HCT116 (cell line): ENCODE measurements at regions not wholly inside any gene's neighbourhood (a gene's known extent, or its start where the extent isn't known, plus 50 kb on each side); places are given as distances from the start of the nearest gene placed in this dataset.

Source experiments
- ATAC-seq: fragments of 200-7000 bp; cut with Tn5 transposase; 2 replicates; pipeline ENCODE4 v1.9.1; 2020; ENCODE audit warnings: mild to moderate bottlenecking, moderate library complexity
- BruUV-seq: library from RNA; stranded (reverse); fragments of 400-500 nt; replicated peaks from 2 replicates; lab custom pipeline; 2021; lab: Mats Ljungman, UMichigan
- CTCF ChIA-PET: fragments of 300-600 bp; sonication (Branson Sonifier 250); formaldehyde crosslinking; loops from one replicate; lab custom pipeline; 2021; ENCODE audit warnings: antibody characterized with exemption; lab: Charles Lee
- POLR2A ChIA-PET: fragments of 300-600, 350-600 bp; sonication (Branson Sonifier 250); formaldehyde crosslinking; loops from one replicate; lab custom pipeline; 2021; ENCODE audit warnings: antibody characterized with exemption; lab: Charles Lee
- RAD21 ChIA-PET, 2 experiments: fragments of 300-600 bp; sonication (Branson Sonifier 250); formaldehyde crosslinking; loops; one replicate each; lab custom pipeline; 2023; ENCODE audit warnings: low total read pairs in 2 of 2; ENCODE audit not compliant: uncharacterized antibody in 2 of 2, unreplicated experiment in 2 of 2, low non-redundant PET in 1 of 2; lab: Charles Lee
- DNase-seq: peaks from one replicate; pipeline ENCODE4 v3.0.0-alpha.2; 2010; ENCODE audit warnings: low read depth, low spot score
- H2AFZ ChIP-seq: fragments of 200-600 bp; shearing (Covaris generic), sonication (generic); 2 replicates; pipeline ENCODE4 v1.6.1; 2017; ENCODE audit warnings: low read depth, mixed run types, mixed read lengths, antibody characterized with exemption, low read length; ENCODE audit not compliant: poor library complexity, severe bottlenecking
- H3K27ac ChIP-seq: 2 replicates; pipeline ENCODE4 v1.5.1; 2012; ENCODE audit warnings: low read depth, low read length
- H3K27me3 ChIP-seq: fragments of 200-600 bp; sonication (generic); 2 replicates; pipeline ENCODE4 v1.6.1; 2016; ENCODE audit warnings: mixed run types, low read length, mixed read lengths; ENCODE audit not compliant: insufficient read depth
- H3K36me3 ChIP-seq, 2 experiments: fragments of 200-500 bp in 1 of 2; fragments of 200-600 bp in 1 of 2; sonication (Bioruptor generic) in 1 of 2; sonication (generic) in 1 of 2; 2 replicates each; pipeline versions ENCODE4 v1.5.1 to v1.6.1; 2014 to 2016; ENCODE audit warnings: low read length in 2 of 2, inconsistent platforms in 1 of 2, mixed read lengths in 1 of 2, mixed run types in 1 of 2; ENCODE audit not compliant: insufficient read depth in 2 of 2, control insufficient read depth in 1 of 2
- H3K4me1 ChIP-seq, 2 experiments: fragments of 200-600 bp in 1 of 2; sonication (generic) in 1 of 2; 2 replicates each; pipeline versions ENCODE4 v1.5.1 to v1.6.1; 2012 to 2017; ENCODE audit warnings: low read length in 2 of 2, inconsistent platforms in 1 of 2, mild to moderate bottlenecking in 1 of 2, mixed read lengths in 1 of 2, mixed run types in 1 of 2, moderate library complexity in 1 of 2; ENCODE audit not compliant: insufficient read depth in 2 of 2, control insufficient read depth in 1 of 2
- H3K4me2 ChIP-seq: fragments of 200-600 bp; sonication (generic); 2 replicates; pipeline ENCODE4 v1.6.1; 2017; ENCODE audit warnings: mixed run types, low read length, mixed read lengths
- H3K4me3 ChIP-seq, 2 experiments: fragments of 200-600 bp in 1 of 2; sonication (generic) in 1 of 2; replicated peaks in 1 of 2; 2 replicates each; pipeline ENCODE4 v1.5.1; 2011 to 2016; ENCODE audit warnings: low read length in 2 of 2, control low read depth in 1 of 2, low read depth in 1 of 2, mild to moderate bottlenecking in 1 of 2, mixed read lengths in 1 of 2, mixed run types in 1 of 2
- H3K79me2 ChIP-seq: fragments of 200-600 bp; sonication (generic); 2 replicates; pipeline ENCODE4 v1.6.1; 2017; ENCODE audit warnings: mild to moderate bottlenecking, mixed run types, low read length, moderate library complexity, mixed read lengths; ENCODE audit not compliant: insufficient read depth
- H3K9ac ChIP-seq: fragments of 200-600 bp; sonication (generic); 2 replicates; pipeline ENCODE4 v1.6.1; 2016; ENCODE audit warnings: low read length, mixed read lengths
- H3K9me2 ChIP-seq: fragments of 200-600 bp; sonication (generic), shearing (Covaris generic); 2 replicates; pipeline ENCODE4 v1.6.1; 2017; ENCODE audit warnings: mixed run types, mild to moderate bottlenecking, moderate library complexity; ENCODE audit not compliant: insufficient read depth
- H3K9me3 ChIP-seq, 2 experiments: fragments of 200-500 bp in 1 of 2; fragments of 200-600 bp in 1 of 2; sonication (Bioruptor generic) in 1 of 2; sonication (generic) in 1 of 2; 2 replicates each; pipeline ENCODE4 v1.6.1; 2014 to 2017; ENCODE audit warnings: low read length in 2 of 2, mixed read lengths in 2 of 2, inconsistent platforms in 1 of 2, low read depth in 1 of 2, mild to moderate bottlenecking in 1 of 2, mixed run types in 1 of 2, moderate library complexity in 1 of 2; ENCODE audit not compliant: control insufficient read depth in 1 of 2, insufficient read depth in 1 of 2
- H4K20me1 ChIP-seq: fragments of 200-600 bp; sonication (generic), shearing (Covaris generic); 2 replicates; pipeline ENCODE4 v1.6.1; 2017; ENCODE audit warnings: mixed run types, mild to moderate bottlenecking, moderate library complexity; ENCODE audit not compliant: insufficient read depth
- CEBPB ChIP-seq: IDR thresholded peaks from 2 replicates; pipeline ENCODE4 v1.6.1; 2012; ENCODE audit warnings: low read depth
- CTCF ChIP-seq, 3 experiments: fragments of 200-600 bp in 1 of 3; sonication (generic) in 1 of 3; IDR thresholded peaks in 2 of 3; conservative IDR thresholded peaks in 1 of 3; 2 replicates each; pipeline ENCODE4 v1.5.1; 2012 to 2017; ENCODE audit warnings: low read depth in 2 of 3, low read length in 2 of 3, antibody characterized with exemption in 1 of 3, borderline replicate concordance in 1 of 3, control low read depth in 1 of 3, mild to moderate bottlenecking in 1 of 3, mixed read lengths in 1 of 3, mixed run types in 1 of 3, moderate library complexity in 1 of 3; ENCODE audit not compliant: insufficient read depth in 1 of 3
- EGR1 ChIP-seq: IDR thresholded peaks from 2 replicates; pipeline ENCODE4 v1.6.1; 2012; ENCODE audit warnings: low read depth
- EZH2 ChIP-seq: fragments of 200-600 bp; sonication (generic); IDR thresholded peaks from 2 replicates; pipeline ENCODE4 v1.6.1; 2017; ENCODE audit warnings: antibody characterized with exemption, mixed run types
- EZH2phosphoT487 ChIP-seq: fragments of 200-600 bp; IDR thresholded peaks from 2 replicates; pipeline ENCODE4 v1.6.1; 2018; ENCODE audit warnings: antibody characterized with exemption, borderline replicate concordance
- REST ChIP-seq: IDR thresholded peaks from 2 replicates; pipeline ENCODE4 v1.6.1; 2012; ENCODE audit warnings: low read depth
- SIN3A ChIP-seq: IDR thresholded peaks from 2 replicates; pipeline ENCODE4 v1.6.1; 2012; ENCODE audit warnings: low read depth
- SP1 ChIP-seq: IDR thresholded peaks from 2 replicates; pipeline ENCODE4 v1.6.1; 2012; ENCODE audit warnings: low read depth
- TCF7L2 ChIP-seq: IDR thresholded peaks from 2 replicates; pipeline ENCODE4 v1.7.0; 2011; ENCODE audit warnings: borderline replicate concordance, inconsistent platforms; ENCODE audit not compliant: insufficient read depth, insufficient read length; ENCODE audit errors: extremely low read depth
- ZBTB33 ChIP-seq: IDR thresholded peaks from 2 replicates; pipeline ENCODE4 v1.6.1; 2011; ENCODE audit warnings: mild to moderate bottlenecking, low read length, moderate library complexity; ENCODE audit not compliant: insufficient replicate concordance; ENCODE audit errors: extremely low read depth
- ZFX ChIP-seq: fragments of 450-650 bp; IDR thresholded peaks from 2 replicates; pipeline ENCODE4 v1.6.1; 2017
- intact Hi-C: fragments of 100-400 bp; cut with micrococcal nuclease; formaldehyde crosslinking; loops from 2 replicates; pipeline ENCODE4 v1.10.0; 2022

GRCh38 chr6:89028774-89029173, 51.8 kb upstream of the PNRC1 start:
- ChIA-PET RAD21 (no interaction called here), CTCF (no interaction called here), POLR2A (no interaction called here)
- H3K79me2 ChIP-seq = no peaks in the 10 kb centered on the region
- H3K27me3 ChIP-seq = no peaks in the 10 kb centered on the region
- H2AFZ ChIP-seq = no peak overlapping the region
- H3K4me2 ChIP-seq = no peak overlapping the region
- H3K4me1 ChIP-seq = no peaks in the 10 kb centered on the region
- ATAC-seq (no peak), DNase-seq (no peak)
- no TSS peak for BruUV-seq
- intact Hi-C loops = no loop called here
- no peaks in the 10 kb centered on the region for H3K9me2 ChIP-seq
- no peaks in the 10 kb centered on the region for H3K36me3 ChIP-seq
- no peak overlapping the region for H3K4me3 ChIP-seq
- no peak overlapping the region for H3K9ac ChIP-seq
- H3K9me3 ChIP-seq = no peaks in the 10 kb centered on the region
- TF ChIP-seq SP1 (no peak), ZFX (no peak), EZH2 (no peak), TCF7L2 (no peak), SIN3A (no peak), CTCF (IDR thresholded peaks at IDR 0.05 in 2 of 3, conservative IDR thresholded peaks at IDR 0.05 in 1 of 3; ENCODE audit: borderline replicate concordance in 1 of 3, insufficient read depth in 1 of 3, low read depth in 2 of 3, low read length in 2 of 3) (no peak), EZH2phosphoT487 (no peak), CEBPB (no peak), REST (no peak), EGR1 (no peak), ZBTB33 (no peak)
- no peak overlapping the region for H3K27ac ChIP-seq
- no peaks in the 10 kb centered on the region for H4K20me1 ChIP-seq
